ENCODE measurements at regions not wholly inside any gene's neighbourhood (a gene's known extent, or its start where the extent isn't known, plus 50 kb on each side); places are given as distances from the start of the nearest gene placed in this dataset.

DNA sequence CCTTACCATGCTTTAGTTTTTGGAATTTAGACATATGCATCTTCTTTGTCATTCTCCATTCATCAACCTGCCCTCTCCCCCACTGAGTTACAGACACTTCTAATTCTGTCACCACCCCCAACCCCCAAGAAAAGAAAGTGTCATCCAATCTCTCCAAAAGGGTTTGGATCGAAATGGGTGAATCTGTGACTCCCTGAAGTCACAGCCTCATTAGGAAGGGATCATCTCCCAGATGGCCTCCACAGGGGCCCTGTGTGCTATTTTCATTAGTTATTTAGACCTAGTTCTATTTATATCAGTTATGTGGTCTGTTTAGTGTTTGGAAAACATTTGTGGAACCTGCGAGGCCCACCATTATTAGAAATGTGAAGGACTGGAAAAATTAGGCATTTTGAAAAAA, 191.0 kb upstream of the ATP2B1 start:
- no peak for DNase-seq (ENCODE audit: extremely low read depth, insufficient read length)
- TF ChIP-seq CTCF (IDR thresholded peaks at IDR 0.05; ENCODE audit: insufficient read depth, low read length, poor library complexity, severe bottlenecking), result no peak
- no peaks in the 10 kb centered on the region for H3K36me3 ChIP-seq (ENCODE audit: control insufficient read depth, insufficient read depth, low read length)
- H3K4me3 ChIP-seq (replicated peaks; ENCODE audit: low read depth, low read length), result no peak overlapping the region
- H3K27me3 ChIP-seq (replicated peaks; ENCODE audit: control insufficient read depth, insufficient read depth, low read length), result no peaks in the 10 kb centered on the region

GRCh38 chr12:89895591-89895990, 187.0 kb upstream of the ATP2B1 start:
- no peak overlapping the region for H3K4me3 ChIP-seq (replicated peaks; ENCODE audit: low read depth, low read length)
- no peak for DNase-seq (ENCODE audit: extremely low read depth, insufficient read length)
- H3K27me3 ChIP-seq (replicated peaks; ENCODE audit: control insufficient read depth, insufficient read depth, low read length), result no peaks in the 10 kb centered on the region
- TF ChIP-seq CTCF (IDR thresholded peaks at IDR 0.05; ENCODE audit: insufficient read depth, low read length, poor library complexity, severe bottlenecking), result no peak
- no peaks in the 10 kb centered on the region for H3K36me3 ChIP-seq (ENCODE audit: control insufficient read depth, insufficient read depth, low read length)

DNA sequence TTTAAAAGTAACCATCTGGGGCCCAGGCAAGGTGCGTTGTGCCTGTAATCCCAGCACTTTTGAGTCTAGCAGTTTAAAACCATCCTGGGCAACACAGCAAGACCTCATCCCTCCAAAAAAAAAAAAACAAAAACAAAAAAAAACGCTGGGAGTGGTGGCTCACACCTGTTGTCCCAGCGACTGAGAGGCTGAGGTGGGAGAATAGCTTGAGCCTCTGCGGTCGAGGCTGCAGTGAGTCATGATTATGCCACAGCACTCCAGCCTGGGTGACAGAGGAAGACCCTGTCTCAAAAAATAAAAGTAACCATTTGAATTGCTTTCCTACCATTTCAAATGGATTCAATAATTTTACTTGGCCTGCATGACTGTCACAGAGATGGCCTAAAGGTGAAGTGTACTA, 186.5 kb upstream of the ATP2B1 start:
- no peak overlapping the region for H3K4me3 ChIP-seq (replicated peaks; ENCODE audit: low read depth, low read length)
- no peaks in the 10 kb centered on the region for H3K36me3 ChIP-seq (ENCODE audit: control insufficient read depth, insufficient read depth, low read length)
- TF ChIP-seq CTCF (IDR thresholded peaks at IDR 0.05; ENCODE audit: insufficient read depth, low read length, poor library complexity, severe bottlenecking), result no peak
- no peak for DNase-seq (ENCODE audit: extremely low read depth, insufficient read length)
- H3K27me3 ChIP-seq (replicated peaks; ENCODE audit: control insufficient read depth, insufficient read depth, low read length), result no peaks in the 10 kb centered on the region

DNA sequence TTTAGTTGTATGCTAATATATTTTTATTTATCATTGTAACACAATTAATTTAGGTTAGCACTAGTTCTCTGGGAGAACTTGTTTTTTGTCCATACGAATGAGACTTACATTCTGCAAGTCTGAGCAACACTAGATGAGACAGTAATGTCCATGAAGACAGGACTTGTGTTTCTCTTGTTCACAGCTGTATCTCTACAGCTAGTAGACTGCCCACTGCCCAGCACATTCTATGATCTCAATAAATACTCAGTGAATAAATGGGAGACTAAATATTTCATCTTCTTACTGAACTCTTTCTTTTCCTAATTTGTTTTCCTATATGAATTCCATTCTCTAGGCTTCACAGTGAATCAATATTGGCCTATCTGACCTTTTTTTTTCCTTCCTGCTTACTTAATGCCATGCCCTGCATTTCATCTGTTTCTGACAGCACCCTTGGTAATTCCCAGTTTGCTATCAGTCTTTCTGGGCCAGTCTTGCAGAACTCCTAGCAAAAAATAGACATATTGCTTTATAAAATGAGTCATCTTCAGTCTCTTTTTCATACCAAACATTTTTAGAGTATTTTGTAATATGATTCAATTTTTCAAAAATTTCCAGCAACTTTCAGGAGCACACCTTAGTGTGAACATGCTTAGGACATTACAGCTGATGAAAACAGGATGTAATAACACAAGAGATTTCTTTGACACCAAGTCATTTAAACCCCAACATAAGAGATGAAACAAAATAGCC, 185.5 kb upstream of the ATP2B1 start:
- no peaks in the 10 kb centered on the region for H3K27me3 ChIP-seq (replicated peaks; ENCODE audit: control insufficient read depth, insufficient read depth, low read length)

DNA sequence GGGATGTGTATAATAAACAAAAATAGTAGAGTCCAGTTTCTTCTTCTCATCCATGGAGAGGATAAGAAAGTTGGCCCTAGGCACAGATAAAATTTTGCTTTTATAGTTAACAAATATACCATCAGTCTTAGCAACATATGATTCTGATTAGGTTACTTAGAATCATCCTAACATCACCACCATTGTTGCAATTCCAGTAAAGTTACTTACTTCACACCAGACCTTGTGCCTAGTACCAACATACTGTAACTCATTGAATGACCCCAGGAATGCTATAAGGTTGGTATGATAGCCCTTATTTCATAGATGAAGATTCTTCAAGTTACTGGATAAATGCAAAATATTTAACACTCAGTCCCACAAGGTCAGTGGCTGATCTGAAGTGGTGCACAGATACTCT, 183.8 kb upstream of the ATP2B1 start:
- TF ChIP-seq CTCF (IDR thresholded peaks at IDR 0.05; ENCODE audit: insufficient read depth, low read length, poor library complexity, severe bottlenecking), result no peak
- H3K27me3 ChIP-seq (replicated peaks; ENCODE audit: control insufficient read depth, insufficient read depth, low read length), result no peaks in the 10 kb centered on the region
- DNase-seq (ENCODE audit: extremely low read depth, insufficient read length), result no peak
- no peak overlapping the region for H3K4me3 ChIP-seq (replicated peaks; ENCODE audit: low read depth, low read length)
- no peaks in the 10 kb centered on the region for H3K36me3 ChIP-seq (ENCODE audit: control insufficient read depth, insufficient read depth, low read length)

More for the DNA sequence above, 185.5 kb upstream of the ATP2B1 start:
- H3K4me3 ChIP-seq (replicated peaks; ENCODE audit: low read depth, low read length), result no peak overlapping the region
- no peaks in the 10 kb centered on the region for H3K36me3 ChIP-seq (ENCODE audit: control insufficient read depth, insufficient read depth, low read length)
- peak; percentile 20 for DNase-seq (ENCODE audit: extremely low read depth, insufficient read length)
- TF ChIP-seq CTCF (IDR thresholded peaks at IDR 0.05; ENCODE audit: insufficient read depth, low read length, poor library complexity, severe bottlenecking), result no peak

DNA sequence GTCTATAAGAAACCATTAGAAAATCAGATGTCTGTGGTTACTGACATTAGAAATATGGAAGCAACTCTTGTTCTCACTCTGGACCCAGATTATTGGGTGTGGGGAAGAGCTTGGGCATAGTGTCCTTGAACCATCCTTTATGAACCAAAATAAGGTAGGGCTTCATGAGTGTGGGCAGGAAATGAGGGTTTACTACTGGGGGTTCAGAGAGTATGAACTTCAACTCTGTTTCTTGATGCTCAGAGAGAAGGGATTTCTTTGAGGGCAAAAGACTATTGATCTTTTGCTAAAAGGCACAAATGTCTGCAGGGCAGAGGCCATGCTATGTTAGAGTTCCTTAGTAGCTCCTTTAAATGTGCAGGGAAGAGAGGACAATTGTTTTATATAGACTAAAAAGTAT, 183.3 kb upstream of the ATP2B1 start:
- Histone ChIP-seq H3K4me3 (replicated peaks; ENCODE audit: low read depth, low read length) (no peak overlapping the region), H3K36me3 (ENCODE audit: control insufficient read depth, insufficient read depth, low read length) (no peaks in the 10 kb centered on the region), H3K27me3 (replicated peaks; ENCODE audit: control insufficient read depth, insufficient read depth, low read length) (no peaks in the 10 kb centered on the region)
- no peak for DNase-seq (ENCODE audit: extremely low read depth, insufficient read length)
- TF ChIP-seq CTCF (IDR thresholded peaks at IDR 0.05; ENCODE audit: insufficient read depth, low read length, poor library complexity, severe bottlenecking), result no peak
